ENCODE measurements at regions not wholly inside any gene's neighbourhood (a gene's known extent, or its start where the extent isn't known, plus 50 kb on each side); places are given as distances from the start of the nearest gene placed in this dataset.
"Not testable (repeated sequence)": the region's sequence is repeated elsewhere in the genome, so short reads cannot be mapped to it uniquely, and the experiment has no call there.

GRCh38 chr4:42205541-42205940 lies 53.1 kb upstream of the BEND4 start:
- CTCF ChIA-PET, result no interaction called here

GRCh38 chr4:42216664-42217063 lies 64.2 kb upstream of the BEND4 start:
- ChIA-PET CTCF (no interaction called here), POLR2A (interaction anchor here (0.6 kb wide), 1 partner anchor 439 kb away, joined by 6 read pairs; no protein-coding TSS in a partner anchor)

More at GRCh38 chr4:42205541-42205940, 53.1 kb upstream of the BEND4 start:
- POLR2A ChIA-PET, result no interaction called here

GRCh38 chr4:42225286-42225685 lies 72.8 kb upstream of the BEND4 start:
- ChIA-PET CTCF (no interaction called here), POLR2A (no interaction called here)

- ChIA-PET POLR2A (no interaction called here), CTCF (no interaction called here)
These were observed 82.4 kb upstream of the BEND4 start for GRCh38 chr4:42234817-42235216.

GRCh38 chr4:42235304-42236021 lies 83.0 kb upstream of the BEND4 start:
- CTCF ChIA-PET, result no interaction called here
- POLR2A ChIA-PET, result no interaction called here

- CTCF ChIA-PET, result no interaction called here
- POLR2A ChIA-PET, result no interaction called here
These were observed 84.6 kb upstream of the BEND4 start for GRCh38 chr4:42237010-42237409.

GRCh38 chr4:42237451-42237850 lies 85.0 kb upstream of the BEND4 start:
- ChIA-PET CTCF (no interaction called here), POLR2A (no interaction called here)

- ChIA-PET POLR2A (no interaction called here), CTCF (no interaction called here)
These were observed 96.5 kb upstream of the BEND4 start for GRCh38 chr4:42248972-42249371.

GRCh38 chr4:42252315-42252714 lies 99.9 kb upstream of the BEND4 start:
- ChIA-PET POLR2A (no interaction called here), CTCF (no interaction called here)

- CTCF ChIA-PET, POLR2A ChIA-PET: not testable (repeated sequence)
These were observed 105.2 kb upstream of the BEND4 start for GRCh38 chr4:42257645-42258044.

GRCh38 chr4:42262701-42263490 lies 110.4 kb upstream of the BEND4 start:
- ChIA-PET CTCF (no interaction called here), POLR2A (no interaction called here)

- POLR2A ChIA-PET, result no interaction called here
- CTCF ChIA-PET, result interaction anchor here (0.7 kb wide), 1 partner anchor 39 kb away, joined by 3 read pairs; no protein-coding TSS in a partner anchor
These were observed 113.5 kb upstream of the BEND4 start for GRCh38 chr4:42265782-42266602.

- ChIA-PET CTCF (no interaction called here), POLR2A (no interaction called here)
These were observed 115.3 kb upstream of the BEND4 start for GRCh38 chr4:42267724-42268123.

- CTCF ChIA-PET, result no interaction called here
- POLR2A ChIA-PET, result no interaction called here
These were observed 116.4 kb upstream of the BEND4 start for GRCh38 chr4:42268824-42269223.

GRCh38 chr4:42271096-42271495 lies 118.6 kb upstream of the BEND4 start:
- CTCF ChIA-PET, result no interaction called here
- POLR2A ChIA-PET, result no interaction called here

GRCh38 chr4:42277291-42277690 lies 120.0 kb upstream of the SHISA3 start:
- POLR2A ChIA-PET, result no interaction called here

GRCh38 chr4:42278709-42279324 lies 118.5 kb upstream of the SHISA3 start:
- ChIA-PET POLR2A (no interaction called here), CTCF (interaction anchor here (1.4 kb wide), 1 partner anchor 28 kb away, joined by 3 read pairs; no protein-coding TSS in a partner anchor)

More at GRCh38 chr4:42277291-42277690, 120.0 kb upstream of the SHISA3 start:
- CTCF ChIA-PET, result no interaction called here

- POLR2A ChIA-PET, result no interaction called here
- CTCF ChIA-PET, result interaction anchor here (0.6 to 1.4 kb wide), 4 partner anchors 30 to 949 kb away, joined by 3 read pairs; no protein-coding TSS in a partner anchor
These were observed 116.8 kb upstream of the SHISA3 start for GRCh38 chr4:42280327-42281095.

GRCh38 chr4:42281324-42282020 lies 115.8 kb upstream of the SHISA3 start:
- ChIA-PET POLR2A (no interaction called here), CTCF (interaction anchor here (1.2 kb wide), 1 partner anchor 238 kb away, joined by 4 read pairs; no protein-coding TSS in a partner anchor)

All from activated CD8-positive, alpha-beta memory T cell treated with anti-CD3 and anti-CD28 coated beads for 36 hours (primary cell).